Endothelial cell (in vitro differentiated cells): ENCODE measurements at regions not wholly inside any gene's neighbourhood (a gene's known extent, or its start where the extent isn't known, plus 50 kb on each side); places are given as distances from the start of the nearest gene placed in this dataset.

Experiments used
- DNase-seq: peaks from one replicate; pipeline ENCODE4 v3.0.0; 2021; ENCODE audit warnings: low spot score
- H3K27ac Mint-ChIP-seq: one replicate; pipeline ENCODE4 v1.8.0; 2021; ENCODE audit warnings: mixed read lengths, inconsistent platforms; ENCODE audit not compliant: unreplicated experiment
- H3K27me3 Mint-ChIP-seq: one replicate; pipeline ENCODE4 v1.8.0; 2021; ENCODE audit warnings: mild to moderate bottlenecking, moderate library complexity, mixed read lengths, inconsistent platforms; ENCODE audit not compliant: unreplicated experiment
- H3K36me3 Mint-ChIP-seq: one replicate; pipeline ENCODE4 v1.8.0; 2021; ENCODE audit warnings: mild to moderate bottlenecking, low read depth, mixed read lengths, inconsistent platforms; ENCODE audit not compliant: unreplicated experiment
- H3K4me1 Mint-ChIP-seq: one replicate; pipeline ENCODE4 v1.8.0; 2021; ENCODE audit warnings: mild to moderate bottlenecking, mixed read lengths, inconsistent platforms; ENCODE audit not compliant: unreplicated experiment
- H3K4me3 Mint-ChIP-seq: one replicate; pipeline ENCODE4 v1.8.0; 2021; ENCODE audit warnings: mild to moderate bottlenecking, mixed read lengths, inconsistent platforms; ENCODE audit not compliant: unreplicated experiment
- H3K9me3 Mint-ChIP-seq: one replicate; pipeline ENCODE4 v1.8.0; 2021; ENCODE audit warnings: mixed read lengths, inconsistent platforms; ENCODE audit not compliant: unreplicated experiment
- CTCF ChIP-seq: fragments of 200-600 bp; sonication (generic); IDR thresholded peaks from one replicate; pipeline ENCODE4 v1.5.0; 2021; ENCODE audit warnings: antibody characterized with exemption; ENCODE audit not compliant: unreplicated experiment

GRCh38 chr1:87594736-87595383 lies 266.2 kb downstream of the LMO4 start:
- no peaks in the 10 kb centered on the region for H3K36me3 Mint-ChIP-seq
- H3K4me1 Mint-ChIP-seq: peaks cover 13% of the 10 kb centered on the region
- peaks cover 1% of the 10 kb centered on the region for H3K27me3 Mint-ChIP-seq

GRCh38 chr1:87595384-87595781 lies 266.7 kb downstream of the LMO4 start:
- Mint-ChIP-seq H3K4me1 (peaks cover 13% of the 10 kb centered on the region), H3K27ac (no peak overlapping the region), H3K27me3 (peaks cover 1% of the 10 kb centered on the region), H3K36me3 (no peaks in the 10 kb centered on the region), H3K9me3 (no peaks in the 10 kb centered on the region), H3K4me3 (no peak overlapping the region)
- TF ChIP-seq CTCF: no peak
- no peak for DNase-seq

More at GRCh38 chr1:87594736-87595383, 266.2 kb downstream of the LMO4 start:
- Mint-ChIP-seq H3K4me3 (no peak overlapping the region), H3K9me3 (no peaks in the 10 kb centered on the region), H3K27ac (no peak overlapping the region)
- DNase-seq: no peak
- TF ChIP-seq CTCF: no peak

- Mint-ChIP-seq H3K9me3 (no peaks in the 10 kb centered on the region), H3K27ac (no peak overlapping the region), H3K4me1 (peaks cover 4% of the 10 kb centered on the region), H3K4me3 (no peak overlapping the region), H3K36me3 (no peaks in the 10 kb centered on the region), H3K27me3 (no peaks in the 10 kb centered on the region)
- peak; percentile 19 for DNase-seq
- TF ChIP-seq CTCF: no peak
These were observed 269.7 kb downstream of the LMO4 start for GRCh38 chr1:87598429-87598828.

GRCh38 chr1:87599569-87599968 lies 270.9 kb downstream of the LMO4 start:
- H3K36me3 Mint-ChIP-seq: no peaks in the 10 kb centered on the region
- H3K9me3 Mint-ChIP-seq: no peaks in the 10 kb centered on the region
- H3K27ac Mint-ChIP-seq: no peak overlapping the region
- no peaks in the 10 kb centered on the region for H3K27me3 Mint-ChIP-seq
- TF ChIP-seq CTCF: no peak
- no peak overlapping the region for H3K4me3 Mint-ChIP-seq
- DNase-seq: no peak
- H3K4me1 Mint-ChIP-seq: peaks cover 4% of the 10 kb centered on the region

GRCh38 chr1:87600055-87600850 lies 271.6 kb downstream of the LMO4 start:
- Mint-ChIP-seq H3K4me1 (peaks cover 4% of the 10 kb centered on the region), H3K27me3 (no peaks in the 10 kb centered on the region), H3K9me3 (no peaks in the 10 kb centered on the region), H3K4me3 (no peak overlapping the region), H3K27ac (no peak overlapping the region), H3K36me3 (no peaks in the 10 kb centered on the region)
- no peak for TF ChIP-seq CTCF
- DNase-seq: no peak
